Panc1 (cell line): ENCODE measurements at regions not wholly inside any gene's neighbourhood (a gene's known extent, or its start where the extent isn't known, plus 50 kb on each side); places are given as distances from the start of the nearest gene placed in this dataset.

ENCODE experiments used
- ATAC-seq: fragments of 200-7000 bp; cut with Tn5 transposase; 2 replicates; pipeline ENCODE4 v1.9.1; 2020; ENCODE audit warnings: mild to moderate bottlenecking, moderate library complexity
- BruUV-seq: library from RNA; stranded (reverse); fragments of 400-500 nt; replicated peaks from 2 replicates; lab custom pipeline; 2021; lab: Mats Ljungman, UMichigan
- CTCF ChIA-PET: fragments of 300-600 bp; sonication (Branson Sonifier 250); formaldehyde crosslinking; loops from one replicate; lab custom pipeline; 2022; ENCODE audit warnings: antibody characterized with exemption; lab: Charles Lee
- POLR2A ChIA-PET: fragments of 300-600 bp; sonication (Branson Sonifier 250); formaldehyde crosslinking; loops from one replicate; lab custom pipeline; 2022; ENCODE audit warnings: antibody characterized with exemption; lab: Charles Lee
- DNase-seq: peaks from one replicate; pipeline ENCODE4 v3.0.0-alpha.2; 2010; ENCODE audit warnings: low read depth, low spot score
- H3K27ac ChIP-seq: 2 replicates; pipeline ENCODE4 v1.5.1; 2011; ENCODE audit warnings: mild to moderate bottlenecking, low read length, inconsistent platforms
- H3K27me3 ChIP-seq: fragments of 200-500 bp; sonication (Bioruptor generic); 2 replicates; pipeline ENCODE4 v1.6.0; 2014; ENCODE audit warnings: low read length, inconsistent platforms; ENCODE audit not compliant: control insufficient read depth, insufficient read depth
- H3K36me3 ChIP-seq: fragments of 200-500 bp; sonication (Bioruptor generic); 2 replicates; pipeline ENCODE4 v1.5.1; 2014; ENCODE audit warnings: inconsistent platforms, mild to moderate bottlenecking, low read length, moderate library complexity; ENCODE audit not compliant: control insufficient read depth, insufficient read depth
- H3K4me1 ChIP-seq: 2 replicates; pipeline ENCODE4 v1.5.1; 2011; ENCODE audit warnings: inconsistent platforms, mild to moderate bottlenecking, low read length, moderate library complexity; ENCODE audit not compliant: control insufficient read depth, insufficient read depth
- H3K4me3 ChIP-seq, 2 experiments: 2 replicates each; pipeline ENCODE4 v1.5.1; 2011 to 2012; ENCODE audit warnings: low read depth in 2 of 2, low read length in 2 of 2, mild to moderate bottlenecking in 2 of 2, inconsistent platforms in 1 of 2, moderate library complexity in 1 of 2
- H3K9me3 ChIP-seq: fragments of 200-500 bp; sonication (Bioruptor generic); 2 replicates; pipeline ENCODE4 v1.5.1; 2014; ENCODE audit warnings: low read depth, mild to moderate bottlenecking, inconsistent platforms, low read length, moderate library complexity; ENCODE audit not compliant: control insufficient read depth, insufficient read depth
- CTCF ChIP-seq: fragments of 450-650 bp; IDR thresholded peaks from 2 replicates; pipeline ENCODE4 v1.5.1; 2017; ENCODE audit warnings: mild to moderate bottlenecking
- POLR2AphosphoS5 ChIP-seq: IDR thresholded peaks from 2 replicates; pipeline ENCODE4 v1.6.1; 2012; ENCODE audit warnings: mild to moderate bottlenecking, low read depth, low read length, moderate library complexity
- REST ChIP-seq, 2 experiments: IDR thresholded peaks; 2 replicates each; pipeline ENCODE4 v1.6.1; 2011 to 2012; ENCODE audit warnings: low read depth in 2 of 2, control low read depth in 1 of 2, low read length in 1 of 2, mild to moderate bottlenecking in 1 of 2, moderate library complexity in 1 of 2; ENCODE audit not compliant: insufficient read depth in 1 of 2
- SIN3A ChIP-seq: IDR thresholded peaks from 2 replicates; pipeline ENCODE4 v1.6.1; 2012; ENCODE audit warnings: low read depth, mild to moderate bottlenecking, low read length, moderate library complexity, borderline replicate concordance; ENCODE audit not compliant: insufficient read depth
- TCF7L2 ChIP-seq: IDR thresholded peaks from 2 replicates; pipeline ENCODE4 v1.6.1; 2011; ENCODE audit warnings: mild to moderate bottlenecking, low read depth, low read length, inconsistent platforms
- in situ Hi-C: cut with HindIII; loops from 2 replicates; pipeline ENCODE4 v1.10.0; 2016; ENCODE audit warnings: low sequenced_read_pairs, low pct_unique_long_range_greater_than_20kb
- intact Hi-C: fragments of 100-400 bp; cut with micrococcal nuclease; formaldehyde crosslinking; loops from one replicate; pipeline ENCODE4 v1.10.0; 2022; ENCODE audit not compliant: unreplicated experiment

GRCh38 chr12:62170241-62170640 is 90.0 kb upstream of the USP15 start:
- no peak overlapping the region for H3K4me3 ChIP-seq
- DNase-seq (no peak), ATAC-seq (no peak)
- no peaks in the 10 kb centered on the region for H3K36me3 ChIP-seq
- BruUV-seq: no TSS peak
- H3K27ac ChIP-seq: no peak overlapping the region
- H3K4me1 ChIP-seq: no peaks in the 10 kb centered on the region
- no peaks in the 10 kb centered on the region for H3K9me3 ChIP-seq
- in situ Hi-C loops (no loop called here), intact Hi-C loops (no loop called here)
- ChIA-PET POLR2A (no interaction called here), CTCF (no interaction called here)
- TF ChIP-seq CTCF (no peak), POLR2AphosphoS5 (no peak), SIN3A (no peak), REST (IDR thresholded peaks at IDR 0.05; ENCODE audit: insufficient read depth in 1 of 2, low read depth in 2 of 2, low read length in 1 of 2) (no peak), TCF7L2 (no peak)
- peaks cover 3% of the 10 kb centered on the region; the same call in 1 of the 2 replicates for H3K27me3 ChIP-seq

GRCh38 chr12:62190689-62191490 is 69.3 kb upstream of the USP15 start:
- DNase-seq: no peak

More at GRCh38 chr12:62190689-62191490, 69.3 kb upstream of the USP15 start:
- H3K27me3 ChIP-seq: peaks cover 10% of the 10 kb centered on the region
- intact Hi-C loops (loop anchor here (10.0 kb wide), 1 partner anchor 166 kb away; no protein-coding TSS in a partner anchor), in situ Hi-C loops (no loop called here)
- CTCF ChIA-PET: no interaction called here
- no peak overlapping the region for H3K27ac ChIP-seq
- H3K4me1 ChIP-seq: peaks cover 3% of the 10 kb centered on the region; the same call in 1 of the 2 replicates
- H3K4me3 ChIP-seq: no peak overlapping the region
- POLR2A ChIA-PET: no interaction called here
- ATAC-seq: no peak
- no peaks in the 10 kb centered on the region for H3K36me3 ChIP-seq
- TF ChIP-seq REST (IDR thresholded peaks at IDR 0.05; ENCODE audit: insufficient read depth in 1 of 2, low read depth in 2 of 2, low read length in 1 of 2) (no peak), CTCF (no peak), TCF7L2 (no peak), SIN3A (no peak), POLR2AphosphoS5 (no peak)
- H3K9me3 ChIP-seq: no peaks in the 10 kb centered on the region
- BruUV-seq: no TSS peak
